HG03108 (cell line): ENCODE measurements at regions not wholly inside any gene's neighbourhood (a gene's known extent, or its start where the extent isn't known, plus 50 kb on each side); places are given as distances from the start of the nearest gene placed in this dataset.

Experiments used
- ATAC-seq: cut with Tn5 transposase; IDR thresholded peaks from one replicate; pipeline ENCODE4 v1.9.1; 2021; ENCODE audit warnings: moderate library complexity; ENCODE audit not compliant: unreplicated experiment

DNA sequence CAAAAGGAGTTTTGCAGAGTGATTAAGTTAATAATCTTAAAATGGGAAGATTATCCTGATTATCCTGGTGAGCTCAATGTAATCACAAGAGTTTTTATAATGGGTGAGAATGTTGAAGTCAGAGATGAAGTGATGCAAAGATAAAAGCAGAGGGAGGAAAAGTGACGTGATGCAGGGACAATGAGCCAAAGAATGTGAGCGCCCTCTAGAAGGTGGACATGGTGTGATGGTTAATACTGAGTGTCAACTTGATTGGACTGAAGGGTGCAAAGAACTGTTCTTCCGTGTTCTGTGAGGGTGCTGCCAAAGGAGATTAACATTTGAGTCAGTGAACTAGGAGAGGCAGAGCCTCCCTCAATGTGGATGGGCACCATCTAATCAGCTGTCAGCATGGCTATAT, 569.6 kb upstream of the AGTR1 start:
- ATAC-seq: no peak

DNA sequence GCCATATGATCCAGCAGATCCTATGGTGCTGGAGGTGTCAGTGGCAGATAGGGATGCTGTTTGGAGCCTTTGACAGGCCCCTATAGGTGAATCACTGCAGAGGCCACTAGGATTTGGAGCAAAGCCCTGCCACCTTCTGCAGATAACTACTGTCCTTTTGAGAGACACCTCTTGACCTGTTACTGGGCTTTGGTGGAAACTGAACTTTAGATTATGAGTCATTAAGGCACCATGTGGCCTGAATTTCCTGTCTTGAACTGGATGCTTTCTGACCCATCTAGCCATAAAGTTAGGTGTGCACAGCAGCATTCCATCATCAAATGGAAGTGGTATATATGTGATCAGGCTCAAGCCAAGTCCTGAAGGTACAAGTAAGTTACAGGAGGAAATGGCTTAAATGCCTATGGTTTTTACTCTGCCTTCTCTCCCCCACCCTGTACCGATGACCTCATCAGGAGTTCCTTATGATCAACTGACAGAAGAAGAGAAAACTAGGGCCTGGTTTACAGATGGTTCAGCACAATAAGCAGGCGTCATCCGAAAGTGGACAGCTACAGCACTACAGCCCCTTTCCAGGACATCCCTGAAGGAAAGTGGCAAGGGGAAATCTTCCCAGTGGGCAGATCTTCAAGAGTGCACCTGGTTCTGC, 565.6 kb upstream of the AGTR1 start:
- ATAC-seq: no peak

DNA sequence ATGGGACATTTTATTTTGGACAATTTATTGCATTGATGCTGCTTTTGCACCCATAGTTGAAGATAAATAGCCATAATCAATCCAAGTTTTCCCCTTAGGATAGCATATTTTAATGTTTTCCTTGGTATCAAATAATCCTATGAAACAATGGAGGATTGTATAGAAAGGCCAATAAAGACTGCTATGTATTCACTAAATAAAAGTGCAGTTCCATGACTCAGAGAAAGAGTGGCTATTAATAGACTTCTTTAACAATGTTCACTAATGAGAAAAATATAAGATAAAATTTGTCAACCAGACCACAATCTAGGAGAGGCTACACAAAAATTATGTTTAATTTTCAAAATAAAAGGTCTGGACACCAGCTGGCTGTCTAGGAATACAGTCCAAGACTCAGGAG, 560.9 kb upstream of the AGTR1 start:
- no peak for ATAC-seq

DNA sequence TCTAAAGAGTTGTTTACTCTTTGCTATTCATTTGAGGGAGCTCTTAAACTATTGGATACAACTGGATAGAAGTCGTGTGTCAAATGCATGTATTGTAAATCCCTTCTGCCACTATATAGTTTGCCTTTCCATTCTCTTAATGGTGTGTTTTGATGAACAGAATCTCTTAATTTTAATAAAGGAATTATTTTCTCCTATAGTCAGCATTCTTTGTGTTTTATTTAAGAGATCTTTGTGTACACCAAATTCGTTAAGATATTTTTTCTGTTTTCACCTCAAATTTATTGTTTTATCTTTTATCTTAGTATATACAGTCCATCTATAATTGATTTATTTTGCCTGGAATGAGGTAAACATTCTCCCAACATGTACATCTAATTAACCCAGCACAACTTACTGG, 551.5 kb upstream of the AGTR1 start:
- no peak for ATAC-seq

DNA sequence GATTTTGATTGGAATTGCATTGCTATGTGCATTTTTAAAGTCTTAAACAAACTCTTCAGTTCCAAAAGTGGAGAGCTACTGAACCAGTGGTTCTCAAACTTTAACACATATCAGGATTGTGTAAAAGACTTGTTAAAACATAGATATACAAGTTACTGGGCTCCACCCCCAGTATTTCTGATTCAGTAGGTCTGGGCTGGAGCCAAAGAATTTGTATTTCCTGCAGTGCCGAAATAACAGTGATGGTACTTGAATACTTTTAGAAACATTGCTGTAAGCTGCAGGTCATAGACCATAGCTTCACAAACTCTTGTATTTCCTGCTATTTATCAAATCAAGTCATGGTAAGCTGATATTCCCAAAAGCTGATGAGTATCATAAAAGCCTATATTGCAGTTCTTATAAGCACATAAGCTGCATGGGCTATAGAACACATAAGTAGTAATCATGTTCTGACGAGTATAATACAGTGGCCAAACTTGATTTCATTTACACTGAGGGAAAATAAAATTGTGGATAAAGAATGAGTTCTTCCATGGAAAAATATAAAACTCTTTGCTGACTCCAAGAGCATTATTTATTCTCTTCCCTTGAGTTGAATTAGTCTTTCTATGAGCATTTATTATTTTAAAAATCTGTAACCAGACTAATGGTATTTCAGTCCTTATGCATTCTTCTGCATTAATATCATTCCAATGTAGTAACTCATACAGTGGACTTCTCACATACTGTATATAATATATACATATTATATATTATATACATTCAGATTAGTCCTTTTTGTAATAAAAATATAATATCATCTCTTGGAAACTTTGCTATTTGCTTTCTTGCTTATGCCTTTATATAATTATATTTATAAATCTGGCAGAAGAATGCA, 550.5 kb upstream of the AGTR1 start:
- no peak for ATAC-seq

DNA sequence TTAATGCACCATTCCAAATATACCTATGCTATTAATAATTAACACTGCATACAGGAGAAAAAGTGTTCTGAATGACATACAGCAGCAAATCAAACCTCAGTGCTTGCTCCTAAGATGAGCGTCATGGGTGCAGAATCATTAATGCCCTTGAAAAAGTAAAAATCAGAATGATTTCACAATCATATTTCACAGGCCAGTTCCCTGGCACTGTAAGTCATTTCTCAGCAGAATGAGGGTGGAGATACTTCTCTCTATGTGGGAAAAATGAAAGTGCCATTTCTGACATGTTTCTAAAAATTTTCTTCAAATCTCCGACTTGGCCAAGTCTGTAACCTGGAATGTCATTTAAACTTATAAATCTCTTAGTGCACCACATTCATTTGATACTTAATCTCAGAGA, 549.8 kb upstream of the AGTR1 start:
- ATAC-seq: no peak

DNA sequence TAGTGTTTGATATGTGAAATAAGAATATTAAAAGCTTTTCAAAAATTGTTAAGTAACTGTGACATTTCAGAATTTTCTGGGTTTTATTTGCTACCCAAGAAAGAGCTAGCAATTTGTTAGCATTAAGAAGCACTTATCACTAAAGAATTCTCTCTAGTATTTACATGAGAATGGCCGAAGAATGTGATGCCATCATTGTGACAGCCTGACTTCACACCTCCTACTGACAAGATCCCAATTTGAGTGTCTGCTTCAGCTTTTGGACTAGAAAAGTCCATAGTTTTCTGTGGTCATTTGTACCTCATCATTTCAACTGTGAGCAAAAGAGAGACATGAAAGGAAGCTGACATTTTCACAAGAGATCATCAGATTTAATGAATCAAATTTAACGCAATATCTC, 548.1 kb upstream of the AGTR1 start:
- no peak for ATAC-seq

DNA sequence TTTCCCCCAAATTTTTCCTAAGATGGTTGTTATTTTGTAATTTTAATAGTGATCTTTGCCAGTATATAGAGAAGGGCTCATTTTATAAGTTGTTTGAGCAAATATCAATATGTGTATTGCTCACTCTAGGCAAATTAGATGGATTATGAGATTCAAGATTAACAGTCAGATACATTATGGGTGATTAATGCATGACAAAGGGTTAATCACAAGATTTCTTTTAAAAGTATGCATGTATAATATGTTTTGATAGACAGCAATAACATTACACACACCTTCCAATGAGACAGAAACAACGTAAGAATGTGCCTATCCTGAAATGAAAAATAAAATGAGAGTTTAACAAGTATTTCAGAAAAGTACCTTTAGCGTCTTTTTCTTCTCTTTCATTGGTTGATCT, 547.6 kb upstream of the AGTR1 start:
- ATAC-seq: no peak

DNA sequence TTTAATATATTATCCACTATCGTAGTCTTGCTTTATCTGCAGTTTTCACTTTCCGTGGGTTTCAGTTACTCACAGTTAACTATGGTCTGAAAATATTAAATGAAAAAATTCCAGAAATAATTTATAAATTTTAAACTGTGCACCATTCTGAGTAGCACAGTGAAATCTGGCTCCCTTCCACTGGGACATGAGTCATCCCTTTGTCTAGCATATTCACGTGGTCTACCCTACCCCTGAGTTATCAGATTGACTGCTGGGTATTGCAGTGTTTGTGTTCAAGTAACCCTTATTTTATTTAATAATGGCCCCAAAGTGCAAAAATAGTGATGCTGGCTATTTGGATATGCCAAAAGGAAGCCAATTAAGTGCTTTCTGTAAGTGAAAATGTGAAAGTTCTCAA, 539.5 kb upstream of the AGTR1 start:
- ATAC-seq: no peak

DNA sequence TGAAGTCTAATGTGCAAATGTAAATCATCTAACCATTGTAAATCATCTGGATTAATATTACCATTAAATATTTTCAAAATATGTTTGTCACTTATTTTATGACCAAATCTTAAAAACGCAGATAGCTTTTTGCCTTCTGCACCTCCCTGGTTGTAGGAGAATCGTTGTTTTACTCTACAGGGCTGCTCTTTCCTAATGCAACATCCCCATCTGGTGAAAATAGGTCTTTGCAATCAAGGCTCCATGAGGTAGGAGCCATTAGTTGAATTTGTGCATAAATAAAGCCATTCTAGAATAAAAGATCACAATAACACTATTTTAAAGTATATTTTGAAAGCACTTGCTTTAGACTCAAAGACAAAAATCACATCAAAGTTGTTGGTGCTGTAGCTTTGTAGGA, 535.6 kb upstream of the AGTR1 start:
- ATAC-seq: no peak

DNA sequence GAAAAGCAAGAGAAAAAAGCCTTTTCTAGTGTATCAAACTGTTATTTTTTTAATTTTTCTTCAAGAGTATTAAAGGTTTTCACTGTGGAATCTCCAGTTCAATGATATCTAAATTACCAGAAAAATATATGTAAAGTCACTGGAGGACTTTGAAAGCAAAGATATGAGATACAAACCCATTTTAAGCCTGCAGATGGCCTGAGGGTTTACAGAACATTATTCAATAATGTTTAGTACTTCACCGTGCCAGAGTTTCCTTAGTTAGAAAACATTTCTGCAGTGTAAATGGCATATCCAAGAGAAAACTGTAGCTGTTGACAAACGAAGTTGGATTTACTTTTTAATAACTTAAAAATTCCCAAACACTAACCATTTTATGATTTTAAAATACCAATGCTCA, 529.4 kb upstream of the AGTR1 start:
- ATAC-seq: no peak

DNA sequence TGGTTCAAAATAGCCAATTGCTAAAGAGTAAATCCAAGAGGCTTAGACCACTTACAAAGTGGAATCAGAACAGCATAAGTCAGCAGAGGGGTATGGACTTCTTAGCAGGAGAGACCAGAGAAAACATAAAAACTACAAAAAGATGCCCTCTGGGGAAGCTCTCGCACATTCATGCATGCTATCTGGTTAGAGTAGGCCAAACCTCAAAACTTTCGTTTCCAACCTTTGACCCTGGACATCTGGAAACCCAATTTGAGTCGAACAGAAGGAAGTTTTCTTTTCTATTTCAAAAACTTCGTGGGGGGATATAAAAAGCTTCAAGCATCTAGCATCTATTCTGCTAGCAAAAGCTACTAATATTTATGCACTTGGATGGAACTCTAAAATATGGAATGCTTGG, 523.9 kb upstream of the AGTR1 start:
- no peak for ATAC-seq

DNA sequence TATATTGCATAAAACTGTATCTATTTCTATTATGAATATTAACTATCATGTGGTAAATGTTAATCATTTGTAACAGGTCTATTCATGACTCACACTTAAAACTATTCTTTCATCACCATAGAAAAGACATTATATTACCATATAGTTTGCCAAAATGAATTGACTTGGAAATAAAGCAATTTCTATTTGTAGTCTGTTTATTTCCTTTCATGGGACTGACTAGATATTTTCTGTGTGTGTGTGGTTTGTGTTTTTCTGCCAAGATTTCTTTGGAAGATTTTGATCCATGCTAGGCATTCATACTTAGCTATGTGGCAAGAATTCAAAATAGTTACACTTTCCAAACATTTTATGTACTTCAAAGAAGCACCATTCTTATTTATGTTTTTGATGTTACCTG, 522.5 kb upstream of the AGTR1 start:
- ATAC-seq: no peak

DNA sequence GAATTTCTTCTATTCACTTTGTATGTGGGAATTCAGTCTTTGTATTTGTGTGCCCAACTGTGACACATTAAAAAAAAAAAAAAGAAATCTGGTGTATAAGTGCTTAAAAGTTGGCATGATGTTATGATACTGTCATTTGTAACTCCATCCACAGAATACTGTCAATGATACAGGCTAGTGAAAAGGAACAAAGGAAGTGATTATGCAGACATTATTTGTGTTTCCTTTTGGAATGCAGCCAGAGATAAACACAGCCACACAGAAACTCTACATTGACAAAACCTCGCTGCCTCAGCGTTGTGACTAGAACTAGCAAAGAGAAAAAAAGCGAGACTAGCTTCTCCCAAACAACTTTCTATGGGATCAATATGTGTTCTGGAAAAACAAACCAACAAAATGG, 519.2 kb upstream of the AGTR1 start:
- ATAC-seq: no peak

DNA sequence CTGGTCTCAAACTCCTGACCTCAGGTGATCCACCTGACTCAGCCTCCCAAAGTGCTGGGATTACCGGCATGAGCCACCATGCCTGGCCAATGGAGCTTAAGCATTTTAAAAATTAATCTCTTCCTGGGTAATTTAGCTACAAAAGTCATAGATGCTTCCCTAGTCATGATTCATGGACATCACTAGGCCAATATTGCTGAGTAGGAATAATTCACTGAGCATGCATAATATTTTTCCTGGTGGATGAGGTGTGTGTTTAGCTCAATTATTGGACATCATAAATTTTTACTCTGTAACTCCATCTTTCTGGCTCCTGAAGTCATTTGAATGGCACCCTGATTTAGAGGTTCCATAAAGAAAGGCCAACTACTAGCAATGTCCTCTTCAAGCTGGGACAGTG, 512.9 kb upstream of the AGTR1 start:
- no peak for ATAC-seq

DNA sequence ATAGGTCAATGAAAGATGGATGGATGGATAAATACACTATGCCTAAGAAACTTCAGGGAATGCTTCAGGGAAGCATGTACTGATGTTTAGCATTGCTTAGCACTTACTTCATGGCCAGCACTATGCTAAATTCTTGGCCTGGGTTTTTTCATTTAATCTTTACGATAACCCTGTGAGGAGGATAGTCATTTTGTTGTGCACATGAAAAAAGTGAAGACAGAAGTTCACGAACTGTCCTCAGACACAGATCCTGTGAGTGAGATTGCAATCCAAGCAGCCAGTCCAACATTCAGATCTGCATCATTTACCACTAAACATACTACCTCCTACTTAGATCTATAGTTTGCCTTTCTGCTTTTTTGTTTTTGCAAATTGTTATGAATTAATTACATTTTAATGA, 510.8 kb upstream of the AGTR1 start:
- ATAC-seq: no peak

DNA sequence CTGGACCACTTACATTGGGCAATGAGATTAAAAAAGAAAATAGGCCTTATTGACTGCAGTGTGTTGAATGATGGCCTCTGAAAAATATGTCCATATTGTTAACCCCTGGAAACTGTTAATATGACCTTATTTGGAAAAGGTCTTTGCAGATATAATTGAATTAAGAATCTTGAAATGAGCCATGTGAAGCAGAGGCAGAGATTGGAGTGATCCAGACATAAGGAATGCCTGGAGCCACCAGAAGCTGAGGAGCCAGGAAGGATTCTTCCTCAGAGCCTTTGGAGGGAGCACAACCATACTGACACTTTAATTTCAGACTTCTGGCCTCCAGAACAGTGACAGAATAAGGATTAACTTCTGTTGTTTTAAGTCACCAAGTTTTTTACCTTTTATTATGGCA, 510.4 kb upstream of the AGTR1 start:
- no peak for ATAC-seq

DNA sequence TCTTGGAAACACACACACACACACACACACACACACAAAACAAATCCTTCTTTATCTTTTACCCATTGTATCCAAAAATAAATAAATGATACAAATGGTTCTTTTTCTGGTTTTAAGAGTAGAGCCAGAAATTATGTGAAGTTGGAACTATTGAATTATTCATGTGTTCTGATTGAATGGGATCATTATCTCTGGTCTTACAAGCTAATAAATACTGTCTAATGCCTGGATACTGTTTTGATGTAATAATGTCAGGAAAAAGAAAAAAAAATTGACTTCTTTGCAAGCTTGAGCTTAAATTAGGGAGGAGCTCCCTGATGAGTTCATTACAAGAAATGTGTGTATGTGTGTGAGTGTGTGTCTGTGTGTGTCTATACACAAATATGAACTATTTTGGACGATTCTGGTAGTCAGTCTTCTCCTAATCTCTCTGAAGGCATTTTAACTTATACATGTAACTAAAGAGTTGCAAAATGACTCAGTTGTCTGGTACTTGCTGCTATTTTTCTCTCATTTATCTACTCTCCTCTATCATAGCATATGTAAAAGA, 507.2 kb upstream of the AGTR1 start:
- ATAC-seq: no peak

DNA sequence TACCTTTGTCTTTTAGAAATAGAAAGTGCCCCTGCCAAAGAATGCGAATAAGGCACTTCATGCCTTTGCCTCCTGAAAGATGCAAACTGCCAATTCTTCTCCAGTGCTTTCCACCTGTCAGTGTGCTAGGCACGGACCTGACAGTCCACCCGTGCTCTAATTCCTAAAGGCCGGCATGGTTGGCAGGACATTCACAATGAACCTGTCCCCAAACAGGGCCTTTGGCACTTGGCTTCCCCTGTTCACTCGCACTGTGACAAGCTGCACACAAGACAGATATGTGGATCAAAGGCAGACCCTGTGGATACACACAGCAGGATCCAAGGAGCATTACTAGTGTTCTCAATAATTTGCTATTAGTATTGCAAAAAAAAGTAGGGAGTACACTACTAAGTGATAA, 505.7 kb upstream of the AGTR1 start:
- ATAC-seq: no peak

DNA sequence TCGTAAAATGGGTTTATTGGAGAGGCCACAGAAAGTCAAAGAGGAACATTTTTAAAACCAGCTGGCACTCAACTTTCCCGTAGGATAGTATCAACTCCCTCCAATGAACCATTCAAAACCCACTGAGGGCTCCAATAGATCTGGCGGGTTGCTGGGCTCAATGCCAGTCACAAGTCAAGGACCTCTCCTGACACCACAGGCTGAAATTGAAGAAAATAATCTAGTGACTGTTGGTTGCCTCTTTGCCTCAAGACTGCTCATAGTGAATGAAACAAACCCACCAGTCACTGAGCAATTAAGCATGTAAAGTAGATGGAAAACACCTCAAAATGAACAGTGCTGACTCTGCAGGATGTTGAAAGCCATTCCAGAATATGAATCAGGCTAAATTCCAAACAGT, 500.6 kb upstream of the AGTR1 start:
- no peak for ATAC-seq

DNA sequence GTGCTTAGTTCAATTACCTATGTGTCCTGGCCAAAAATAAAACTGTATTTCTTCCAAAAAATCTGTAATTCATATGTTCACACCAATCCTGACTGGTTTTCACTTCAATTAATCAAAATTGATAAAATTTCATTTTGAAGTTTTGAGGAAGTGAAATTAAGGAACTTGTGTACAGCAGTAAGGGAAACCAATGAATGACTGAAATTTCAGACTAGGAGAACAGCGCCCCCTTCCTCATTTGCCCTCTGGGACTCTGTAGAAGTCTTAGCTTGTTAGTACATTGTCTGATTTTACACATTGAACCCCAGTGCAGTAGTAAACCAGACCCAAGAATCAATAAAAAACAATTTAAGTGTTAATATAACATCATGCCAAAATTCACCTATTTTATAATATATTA, 495.3 kb upstream of the AGTR1 start:
- ATAC-seq: no peak

DNA sequence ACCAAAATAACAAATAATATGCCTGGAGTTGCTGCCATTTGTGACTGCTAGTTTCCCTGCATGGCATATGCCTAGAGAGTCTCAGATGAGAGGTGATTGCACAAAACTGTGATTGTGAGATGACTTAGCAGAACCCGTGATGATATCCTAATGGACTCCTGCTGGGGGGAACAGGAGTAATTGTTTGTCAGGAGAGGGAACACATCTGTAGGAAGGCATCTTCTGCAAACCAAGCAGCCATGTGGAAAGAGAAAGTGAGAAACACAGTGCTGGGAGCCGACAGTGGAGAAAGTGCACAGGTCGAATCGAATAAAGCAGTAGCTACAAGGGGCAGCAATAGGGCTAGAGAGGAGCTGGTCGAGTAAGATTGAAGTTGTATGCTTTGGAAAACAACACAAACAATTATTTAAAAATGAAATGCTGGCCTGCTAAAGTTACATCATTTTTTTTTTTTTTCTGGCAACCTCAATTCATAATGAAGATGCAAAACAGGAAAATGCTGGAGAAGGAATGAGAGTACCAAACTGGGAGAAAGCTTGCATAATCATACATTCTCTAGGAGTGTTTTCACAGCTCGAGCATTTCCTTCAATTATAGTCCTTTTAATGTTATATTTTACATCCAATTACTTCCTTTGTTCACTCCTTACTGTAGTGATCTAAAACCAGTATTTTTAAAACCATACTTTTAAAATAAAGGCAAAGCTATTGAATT, 494.2 kb upstream of the AGTR1 start:
- no peak for ATAC-seq
